Pancreas (tissue), 10 donors: ENCODE measurements at regions not wholly inside any gene's neighbourhood (a gene's known extent, or its start where the extent isn't known, plus 50 kb on each side); places are given as distances from the start of the nearest gene placed in this dataset.

Experiments
- ATAC-seq, 4 donors: fragments of 200-7000 bp; cut with Tn5 transposase; one replicate each; pipeline versions ENCODE4 v1.8.0 to v1.9.1; 2020; ENCODE audit warnings: mild to moderate bottlenecking in 4 of 4, moderate library complexity in 4 of 4
- DNase-seq, 6 donors: peaks; one replicate each; pipeline ENCODE4 v3.0.0-alpha.2; 2020
- FAIRE-seq: peaks from 2 replicates; lab custom pipeline; 2012; peaks lifted over from hg19 to GRCh38; lab: Jason Lieb, UNC
- H3K27ac ChIP-seq, 4 donors: fragments of 200-600 bp; sonication (generic); 1 replicate in 3 of 4; 2 replicates in 1 of 4; pipeline versions ENCODE4 v1.5.0 to v1.8.0; 2020
- H3K27me3 ChIP-seq, 4 donors: fragments of 200-600 bp; one replicate each; pipeline ENCODE4 v1.8.0; 2021
- H3K36me3 ChIP-seq, 3 donors: fragments of 200-600 bp; sonication (generic) in 1 of 3; one replicate each; pipeline versions ENCODE4 v1.5.0 to v1.8.0; 2020 to 2021
- H3K4me1 ChIP-seq, 3 donors: fragments of 200-600 bp; one replicate each; pipeline ENCODE4 v1.8.0; 2021
- H3K4me3 ChIP-seq, 4 donors: fragments of 200-600 bp; sonication (generic) in 2 of 4; one replicate each; pipeline versions ENCODE4 v1.5.0 to v1.8.0; 2020 to 2021
- H3K9me3 ChIP-seq, 4 donors: fragments of 200-600 bp; one replicate each; pipeline ENCODE4 v1.8.0; 2021
- WGBS, 2 donors: extraction: QIAGEN DNeasy Blood & Tissue Kit; methylation state at CpG; one replicate each; pipeline ENCODE4 v1.1.7; 2013; 5-methylcytosine and 5-hydroxymethylcytosine counted together
- intact Hi-C, 3 donors: fragments of 100-400 bp; cut with DNase I; formaldehyde crosslinking; loops; one replicate each; pipeline versions ENCODE4 v1.11.1 to v1.14.2; 2022
- TF ChIP-seq, protein P1 (sequence below), 4 donors: fragments of 200-600 bp; sonication (generic) in 3 of 4; IDR thresholded peaks; one replicate each; pipeline versions ENCODE4 v1.5.0 to v1.8.0; 2021; ENCODE audit warnings: antibody characterized with exemption in 4 of 4
- donor health status: healthy with polysubstance abuse.
- donor health status: DM: no; HTN: no; CAD: no; lungs with moderate emphysema.
- donor health status: DM: no; HTN: no; CAD: no.
- donor health status: control.
- donor health status: control.
- donor health status: Bipolar disorder and iron deficiency.
- donor health status: DM: yes; HTN: yes; CAD: no.
- donor health status: DM: no; HTN: no; CAD: no.
- donor health status: DM: no; HTN: no; CAD: no.
- donor health status: DM: yes; HTN: yes; CAD: no.

DNA sequence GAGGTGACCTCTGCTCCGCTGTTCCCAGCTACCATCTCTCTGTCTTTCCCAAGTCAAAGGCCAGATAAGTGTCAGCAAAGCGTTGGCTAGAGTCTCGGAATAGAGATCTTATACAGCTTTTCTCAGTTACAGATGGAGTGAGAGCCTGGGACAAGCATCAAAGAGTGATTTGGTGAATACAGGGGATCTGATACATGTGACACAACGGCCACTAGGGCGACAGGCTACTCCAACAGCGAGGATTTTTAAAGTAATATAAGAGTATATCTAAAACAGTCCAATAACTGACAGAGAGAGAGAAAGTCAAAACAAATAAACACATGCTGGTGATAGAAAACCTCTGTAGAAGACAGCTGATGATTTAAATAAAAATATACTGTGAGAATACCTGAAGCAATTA, 433.1 kb upstream of the SMIM31 start:
- FAIRE-seq (no peak), DNase-seq (no peak), ATAC-seq (no peak)
- intact Hi-C loops = no loop called here
- H3K9me3 ChIP-seq = no peaks in the 10 kb centered on the region
- peaks cover 0 to 7% (median 0%) of the 10 kb centered on the region in 4 donors for H3K27me3 ChIP-seq
- no peak overlapping the region for H3K27ac ChIP-seq
- no peak overlapping the region for H3K4me3 ChIP-seq
- no peaks in the 10 kb centered on the region for H3K4me1 ChIP-seq
- H3K36me3 ChIP-seq = no peaks in the 10 kb centered on the region
- TF ChIP-seq, protein P1, sequence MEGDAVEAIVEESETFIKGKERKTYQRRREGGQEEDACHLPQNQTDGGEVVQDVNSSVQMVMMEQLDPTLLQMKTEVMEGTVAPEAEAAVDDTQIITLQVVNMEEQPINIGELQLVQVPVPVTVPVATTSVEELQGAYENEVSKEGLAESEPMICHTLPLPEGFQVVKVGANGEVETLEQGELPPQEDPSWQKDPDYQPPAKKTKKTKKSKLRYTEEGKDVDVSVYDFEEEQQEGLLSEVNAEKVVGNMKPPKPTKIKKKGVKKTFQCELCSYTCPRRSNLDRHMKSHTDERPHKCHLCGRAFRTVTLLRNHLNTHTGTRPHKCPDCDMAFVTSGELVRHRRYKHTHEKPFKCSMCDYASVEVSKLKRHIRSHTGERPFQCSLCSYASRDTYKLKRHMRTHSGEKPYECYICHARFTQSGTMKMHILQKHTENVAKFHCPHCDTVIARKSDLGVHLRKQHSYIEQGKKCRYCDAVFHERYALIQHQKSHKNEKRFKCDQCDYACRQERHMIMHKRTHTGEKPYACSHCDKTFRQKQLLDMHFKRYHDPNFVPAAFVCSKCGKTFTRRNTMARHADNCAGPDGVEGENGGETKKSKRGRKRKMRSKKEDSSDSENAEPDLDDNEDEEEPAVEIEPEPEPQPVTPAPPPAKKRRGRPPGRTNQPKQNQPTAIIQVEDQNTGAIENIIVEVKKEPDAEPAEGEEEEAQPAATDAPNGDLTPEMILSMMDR (IDR thresholded peaks at IDR 0.05) = no peak
- 52 to 53% methylated on average over 6 of the region's 6 CpGs for WGBS, 2 donors

GRCh38 chr4:164326056-164326455, 427.9 kb upstream of the SMIM31 start:
- intact Hi-C loops = no loop called here
- DNase-seq (no peak), FAIRE-seq (no peak), ATAC-seq (no peak)
- no peaks in the 10 kb centered on the region for H3K36me3 ChIP-seq
- H3K4me3 ChIP-seq = no peak overlapping the region
- H3K9me3 ChIP-seq = no peaks in the 10 kb centered on the region
- H3K27ac ChIP-seq = no peak overlapping the region
- WGBS, 2 donors = 73 to 82% methylated on average over 1 of the region's 1 CpG
- peaks cover 0 to 7% (median 0%) of the 10 kb centered on the region in 4 donors for H3K27me3 ChIP-seq
- TF ChIP-seq, protein P1 (IDR thresholded peaks at IDR 0.05) = no peak
- H3K4me1 ChIP-seq = no peaks in the 10 kb centered on the region

DNA sequence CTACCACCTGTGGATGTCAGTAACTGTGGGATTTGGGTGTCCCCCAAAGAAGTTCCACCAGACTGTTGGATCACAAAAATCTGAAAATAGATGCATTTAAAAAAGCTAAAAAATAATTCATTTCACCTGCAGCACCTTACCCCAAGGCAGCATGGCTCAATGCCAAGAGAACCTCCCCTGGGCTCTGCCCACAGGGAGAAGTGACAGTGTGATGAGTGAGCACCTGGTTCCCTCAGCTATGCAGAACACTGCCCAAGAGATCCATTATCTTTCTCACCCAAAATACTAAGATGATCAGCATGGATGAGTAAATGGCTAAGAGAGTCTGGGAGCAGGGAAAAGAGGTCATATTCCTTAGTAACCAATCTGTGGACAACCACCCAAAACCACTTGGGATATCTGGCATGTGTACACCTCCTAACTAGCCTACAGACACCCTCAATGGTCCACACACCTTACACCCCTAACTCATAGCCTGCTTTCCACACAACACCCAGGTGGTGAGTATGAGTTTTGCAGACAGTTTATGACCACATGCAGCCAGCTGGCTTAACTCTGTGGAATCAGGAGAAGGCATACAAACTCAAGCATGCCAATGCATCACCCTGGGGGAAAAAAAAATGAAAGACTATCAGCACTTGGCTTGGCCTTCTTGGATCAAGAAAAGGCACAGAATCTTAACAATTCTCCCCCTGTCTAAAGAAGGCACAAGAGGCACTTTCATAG, 416.5 kb upstream of the SMIM31 start:
- no peak for ATAC-seq
- intact Hi-C loops = no loop called here
- no peak for FAIRE-seq

GRCh38 chr4:164343472-164343976, 410.4 kb upstream of the SMIM31 start:
- H3K4me3 ChIP-seq = no peak overlapping the region
- no peaks in the 10 kb centered on the region for H3K9me3 ChIP-seq
- ATAC-seq (no peak), FAIRE-seq (no peak), DNase-seq (no peak)
- H3K27me3 ChIP-seq = no peaks in the 10 kb centered on the region
- H3K36me3 ChIP-seq = no peaks in the 10 kb centered on the region
- WGBS, 2 donors = 31 to 43% methylated on average over 3 of the region's 3 CpGs
- intact Hi-C loops = no loop called here
- TF ChIP-seq, protein P1 (IDR thresholded peaks at IDR 0.05) = no peak
- no peak overlapping the region for H3K27ac ChIP-seq
- H3K4me1 ChIP-seq = no peaks in the 10 kb centered on the region

More for the DNA sequence above, 416.5 kb upstream of the SMIM31 start:
- H3K4me1 ChIP-seq = no peaks in the 10 kb centered on the region
- no peaks in the 10 kb centered on the region for H3K36me3 ChIP-seq
- no peak overlapping the region for H3K27ac ChIP-seq
- no peaks in the 10 kb centered on the region for H3K27me3 ChIP-seq
- TF ChIP-seq, protein P1 (IDR thresholded peaks at IDR 0.05) = no peak
- no peak for DNase-seq
- no peak overlapping the region for H3K4me3 ChIP-seq
- H3K9me3 ChIP-seq = no peaks in the 10 kb centered on the region

DNA sequence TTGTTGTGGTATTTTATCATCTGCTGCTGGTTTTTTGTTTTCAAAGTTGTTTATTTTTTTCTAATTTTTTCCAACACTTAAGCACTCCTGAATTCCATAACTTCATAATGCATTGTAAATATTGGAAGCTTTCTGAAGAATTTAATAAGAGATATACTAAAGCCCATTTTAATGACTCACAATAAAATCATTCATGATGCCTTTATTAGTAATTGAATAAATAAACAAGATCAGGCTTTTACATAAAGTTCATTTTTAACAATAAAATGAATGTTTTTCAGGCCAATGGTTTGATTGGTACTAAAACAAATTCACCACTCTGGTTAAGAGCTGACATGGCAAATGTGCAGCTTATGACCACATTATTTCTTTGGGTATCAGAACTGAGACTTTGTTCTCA, 408.2 kb upstream of the SMIM31 start:
- Histone ChIP-seq H3K4me3 (no peak overlapping the region), H3K27me3 (no peaks in the 10 kb centered on the region), H3K27ac (no peak overlapping the region), H3K36me3 (no peaks in the 10 kb centered on the region), H3K4me1 (no peaks in the 10 kb centered on the region), H3K9me3 (no peaks in the 10 kb centered on the region)
- intact Hi-C loops = no loop called here
- DNase-seq (no peak), FAIRE-seq (no peak), ATAC-seq (no peak)
- TF ChIP-seq, protein P1 (IDR thresholded peaks at IDR 0.05) = no peak
